ENCODE measurements at regions not wholly inside any gene's neighbourhood (a gene's known extent, or its start where the extent isn't known, plus 50 kb on each side); places are given as distances from the start of the nearest gene placed in this dataset.

- TF ChIP-seq TRAFD1 (CRISPR knock-in tag; IDR thresholded peaks at IDR 0.05; ENCODE audit: borderline replicate concordance), result no peak
- TF ChIP-seq, protein P1, sequence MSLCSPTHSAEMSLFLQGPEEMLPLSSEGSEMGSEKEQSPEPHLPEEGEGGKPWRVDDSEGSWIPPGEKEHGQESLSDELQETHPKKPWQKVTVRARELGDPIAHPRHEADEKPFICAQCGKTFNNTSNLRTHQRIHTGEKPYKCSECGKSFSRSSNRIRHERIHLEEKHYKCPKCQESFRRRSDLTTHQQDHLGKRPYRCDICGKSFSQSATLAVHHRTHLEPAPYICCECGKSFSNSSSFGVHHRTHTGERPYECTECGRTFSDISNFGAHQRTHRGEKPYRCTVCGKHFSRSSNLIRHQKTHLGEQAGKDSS (CRISPR knock-in tag; IDR thresholded peaks at IDR 0.05; ENCODE audit: borderline replicate concordance, low read depth), result peak; percentile 95
- no peak for TF ChIP-seq ZNF788 (CRISPR knock-in tag; IDR thresholded peaks at IDR 0.05; ENCODE audit: borderline replicate concordance)
- TF ChIP-seq SAP130 (CRISPR knock-in tag; IDR thresholded peaks at IDR 0.05; ENCODE audit: low read depth), result no peak
- TF ChIP-seq ZNF543 (CRISPR knock-in tag; IDR thresholded peaks at IDR 0.05), result no peak
- no peak for TF ChIP-seq KDM1A (CRISPR knock-in tag; IDR thresholded peaks at IDR 0.05)
- no peak for TF ChIP-seq ZNF30 (CRISPR knock-in tag; IDR thresholded peaks at IDR 0.05)
- TF ChIP-seq, protein P2, sequence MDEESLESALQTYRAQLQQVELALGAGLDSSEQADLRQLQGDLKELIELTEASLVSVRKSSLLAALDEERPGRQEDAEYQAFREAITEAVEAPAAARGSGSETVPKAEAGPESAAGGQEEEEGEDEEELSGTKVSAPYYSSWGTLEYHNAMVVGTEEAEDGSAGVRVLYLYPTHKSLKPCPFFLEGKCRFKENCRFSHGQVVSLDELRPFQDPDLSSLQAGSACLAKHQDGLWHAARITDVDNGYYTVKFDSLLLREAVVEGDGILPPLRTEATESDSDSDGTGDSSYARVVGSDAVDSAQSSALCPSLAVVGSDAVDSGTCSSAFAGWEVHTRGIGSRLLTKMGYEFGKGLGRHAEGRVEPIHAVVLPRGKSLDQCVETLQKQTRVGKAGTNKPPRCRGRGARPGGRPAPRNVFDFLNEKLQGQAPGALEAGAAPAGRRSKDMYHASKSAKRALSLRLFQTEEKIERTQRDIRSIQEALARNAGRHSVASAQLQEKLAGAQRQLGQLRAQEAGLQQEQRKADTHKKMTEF (CRISPR knock-in tag; IDR thresholded peaks at IDR 0.05), result no peak
- TF ChIP-seq XRCC5 (optimal IDR thresholded peaks at IDR 0.05; ENCODE audit: low read length), result peak; percentile 56
- TF ChIP-seq HNRNPL (IDR thresholded peaks at IDR 0.05; ENCODE audit: low read depth, low read length), result no peak
- TF ChIP-seq ZNF569 (CRISPR knock-in tag; IDR thresholded peaks at IDR 0.05; ENCODE audit: borderline replicate concordance), result no peak
- TF ChIP-seq, protein P3, sequence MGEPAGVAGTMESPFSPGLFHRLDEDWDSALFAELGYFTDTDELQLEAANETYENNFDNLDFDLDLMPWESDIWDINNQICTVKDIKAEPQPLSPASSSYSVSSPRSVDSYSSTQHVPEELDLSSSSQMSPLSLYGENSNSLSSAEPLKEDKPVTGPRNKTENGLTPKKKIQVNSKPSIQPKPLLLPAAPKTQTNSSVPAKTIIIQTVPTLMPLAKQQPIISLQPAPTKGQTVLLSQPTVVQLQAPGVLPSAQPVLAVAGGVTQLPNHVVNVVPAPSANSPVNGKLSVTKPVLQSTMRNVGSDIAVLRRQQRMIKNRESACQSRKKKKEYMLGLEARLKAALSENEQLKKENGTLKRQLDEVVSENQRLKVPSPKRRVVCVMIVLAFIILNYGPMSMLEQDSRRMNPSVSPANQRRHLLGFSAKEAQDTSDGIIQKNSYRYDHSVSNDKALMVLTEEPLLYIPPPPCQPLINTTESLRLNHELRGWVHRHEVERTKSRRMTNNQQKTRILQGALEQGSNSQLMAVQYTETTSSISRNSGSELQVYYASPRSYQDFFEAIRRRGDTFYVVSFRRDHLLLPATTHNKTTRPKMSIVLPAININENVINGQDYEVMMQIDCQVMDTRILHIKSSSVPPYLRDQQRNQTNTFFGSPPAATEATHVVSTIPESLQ (CRISPR knock-in tag; conservative IDR thresholded peaks at IDR 0.05), result no peak
- TF ChIP-seq, protein P4, sequence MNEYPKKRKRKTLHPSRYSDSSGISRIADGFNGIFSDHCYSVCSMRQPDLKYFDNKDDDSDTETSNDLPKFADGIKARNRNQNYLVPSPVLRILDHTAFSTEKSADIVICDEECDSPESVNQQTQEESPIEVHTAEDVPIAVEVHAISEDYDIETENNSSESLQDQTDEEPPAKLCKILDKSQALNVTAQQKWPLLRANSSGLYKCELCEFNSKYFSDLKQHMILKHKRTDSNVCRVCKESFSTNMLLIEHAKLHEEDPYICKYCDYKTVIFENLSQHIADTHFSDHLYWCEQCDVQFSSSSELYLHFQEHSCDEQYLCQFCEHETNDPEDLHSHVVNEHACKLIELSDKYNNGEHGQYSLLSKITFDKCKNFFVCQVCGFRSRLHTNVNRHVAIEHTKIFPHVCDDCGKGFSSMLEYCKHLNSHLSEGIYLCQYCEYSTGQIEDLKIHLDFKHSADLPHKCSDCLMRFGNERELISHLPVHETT (CRISPR knock-in tag; conservative IDR thresholded peaks at IDR 0.05), result no peak
- TF ChIP-seq TAF1 (CRISPR knock-in tag; IDR thresholded peaks at IDR 0.05), result no peak
- no peak for TF ChIP-seq ZNF891 (CRISPR knock-in tag; IDR thresholded peaks at IDR 0.05)
- TF ChIP-seq, protein P5, sequence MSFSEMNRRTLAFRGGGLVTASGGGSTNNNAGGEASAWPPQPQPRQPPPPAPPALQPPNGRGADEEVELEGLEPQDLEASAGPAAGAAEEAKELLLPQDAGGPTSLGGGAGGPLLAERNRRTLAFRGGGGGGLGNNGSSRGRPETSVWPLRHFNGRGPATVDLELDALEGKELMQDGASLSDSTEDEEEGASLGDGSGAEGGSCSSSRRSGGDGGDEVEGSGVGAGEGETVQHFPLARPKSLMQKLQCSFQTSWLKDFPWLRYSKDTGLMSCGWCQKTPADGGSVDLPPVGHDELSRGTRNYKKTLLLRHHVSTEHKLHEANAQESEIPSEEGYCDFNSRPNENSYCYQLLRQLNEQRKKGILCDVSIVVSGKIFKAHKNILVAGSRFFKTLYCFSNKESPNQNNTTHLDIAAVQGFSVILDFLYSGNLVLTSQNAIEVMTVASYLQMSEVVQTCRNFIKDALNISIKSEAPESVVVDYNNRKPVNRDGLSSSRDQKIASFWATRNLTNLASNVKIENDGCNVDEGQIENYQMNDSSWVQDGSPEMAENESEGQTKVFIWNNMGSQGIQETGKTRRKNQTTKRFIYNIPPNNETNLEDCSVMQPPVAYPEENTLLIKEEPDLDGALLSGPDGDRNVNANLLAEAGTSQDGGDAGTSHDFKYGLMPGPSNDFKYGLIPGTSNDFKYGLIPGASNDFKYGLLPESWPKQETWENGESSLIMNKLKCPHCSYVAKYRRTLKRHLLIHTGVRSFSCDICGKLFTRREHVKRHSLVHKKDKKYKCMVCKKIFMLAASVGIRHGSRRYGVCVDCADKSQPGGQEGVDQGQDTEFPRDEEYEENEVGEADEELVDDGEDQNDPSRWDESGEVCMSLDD (CRISPR knock-in tag; IDR thresholded peaks at IDR 0.05; ENCODE audit: borderline replicate concordance), result no peak
- no peak for TF ChIP-seq ETV6 (CRISPR knock-in tag; conservative IDR thresholded peaks at IDR 0.05)
- no peak for TF ChIP-seq ARNT2 (CRISPR knock-in tag; IDR thresholded peaks at IDR 0.05; ENCODE audit: low read depth)
- no peak for TF ChIP-seq KLF9 (CRISPR knock-in tag; IDR thresholded peaks at IDR 0.05; ENCODE audit: low read depth)
- TF ChIP-seq CREM (IDR thresholded peaks at IDR 0.05), result no peak
- no peak for TF ChIP-seq CREM (CRISPR knock-in tag; IDR thresholded peaks at IDR 0.05)
- no peak for TF ChIP-seq ZSCAN12 (CRISPR knock-in tag; IDR thresholded peaks at IDR 0.05)
Observed at GRCh38 chr2:48107326-48107925, 201.1 kb upstream of the FBXO11 start (continued).
